Daoy (cell line): ENCODE measurements at regions not wholly inside any gene's neighbourhood (a gene's known extent, or its start where the extent isn't known, plus 50 kb on each side); places are given as distances from the start of the nearest gene placed in this dataset.

Experiments used
- DNase-seq: peaks from one replicate; pipeline ENCODE4 v3.0.0-alpha.2; 2015; ENCODE audit warnings: low read depth

GRCh38 chr11:134556186-134556585, 144.1 kb upstream of the B3GAT1 start:
- no peak for DNase-seq

DNA sequence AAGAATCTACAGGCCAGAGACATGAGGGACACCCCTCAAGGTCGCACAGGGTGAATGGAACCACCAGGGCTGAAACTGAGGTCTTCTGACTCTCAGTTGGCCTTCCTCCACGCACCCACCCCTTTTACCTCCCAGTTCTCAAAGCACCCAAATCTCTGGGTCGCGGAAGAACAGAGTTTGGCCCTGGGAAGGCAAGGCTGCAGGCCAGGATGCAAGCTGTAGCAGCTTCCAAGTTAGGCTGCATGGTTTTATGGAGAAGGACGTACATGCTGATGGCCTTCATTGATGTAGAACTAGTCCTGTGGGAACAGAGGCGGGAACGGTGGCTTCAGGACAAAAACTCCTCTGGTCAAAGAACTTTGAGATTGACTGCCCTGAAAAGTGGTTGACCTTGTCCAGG, 143.5 kb upstream of the B3GAT1 start:
- no peak for DNase-seq

- DNase-seq = no peak
Measured at GRCh38 chr11:134554861-134555260, 142.8 kb upstream of the B3GAT1 start.

- DNase-seq = no peak
Measured at GRCh38 chr11:134554106-134554505, 142.1 kb upstream of the B3GAT1 start.

GRCh38 chr11:134552749-134553148, 140.7 kb upstream of the B3GAT1 start:
- no peak for DNase-seq

- DNase-seq = no peak
Measured at GRCh38 chr11:134545521-134545920, 133.5 kb upstream of the B3GAT1 start.

GRCh38 chr11:134544095-134544815, 132.2 kb upstream of the B3GAT1 start:
- peak; percentile 41 for DNase-seq

DNA sequence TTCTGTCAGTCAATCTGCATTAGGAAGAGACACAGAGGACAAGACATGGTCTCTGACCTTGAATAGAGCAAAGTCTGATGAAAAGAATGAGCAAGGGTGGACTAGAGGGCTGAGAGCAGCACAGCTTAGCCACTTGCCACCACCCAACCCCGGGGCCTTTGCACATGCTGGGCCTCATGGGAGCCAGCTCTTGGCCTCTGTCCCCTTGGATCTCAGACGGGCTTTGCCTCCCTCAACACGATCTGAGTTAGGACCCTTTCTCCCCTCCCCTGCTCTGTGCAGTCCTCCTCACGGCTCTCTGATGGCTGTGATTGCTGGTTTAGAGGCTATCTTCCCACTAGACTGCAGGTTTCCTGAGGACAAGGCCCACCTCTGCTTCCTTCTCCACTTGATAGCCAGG, 131.6 kb upstream of the B3GAT1 start:
- DNase-seq = no peak

GRCh38 chr11:134543241-134543640, 131.2 kb upstream of the B3GAT1 start:
- DNase-seq = no peak

GRCh38 chr11:134542401-134543165, 130.5 kb upstream of the B3GAT1 start:
- no peak for DNase-seq

DNA sequence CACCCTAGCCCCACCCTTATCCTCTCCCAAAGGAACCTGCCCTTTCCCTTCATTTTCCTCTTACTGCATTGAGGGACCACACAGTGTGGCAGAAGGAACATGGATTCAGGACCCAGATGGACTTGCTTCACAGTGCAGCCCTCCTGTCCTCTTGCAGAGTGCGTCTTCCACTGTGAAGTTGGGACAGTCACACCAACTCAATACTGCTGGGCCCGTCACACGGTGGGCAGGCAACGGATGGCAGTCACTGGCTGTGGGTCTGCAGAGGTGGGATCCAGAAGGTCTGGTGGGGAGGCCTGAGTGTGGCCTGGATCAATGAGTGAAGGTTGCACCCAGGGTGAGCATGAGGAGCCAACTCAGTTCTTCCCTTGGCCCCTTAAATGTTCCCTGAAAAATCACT, 129.9 kb upstream of the B3GAT1 start:
- no peak for DNase-seq

DNA sequence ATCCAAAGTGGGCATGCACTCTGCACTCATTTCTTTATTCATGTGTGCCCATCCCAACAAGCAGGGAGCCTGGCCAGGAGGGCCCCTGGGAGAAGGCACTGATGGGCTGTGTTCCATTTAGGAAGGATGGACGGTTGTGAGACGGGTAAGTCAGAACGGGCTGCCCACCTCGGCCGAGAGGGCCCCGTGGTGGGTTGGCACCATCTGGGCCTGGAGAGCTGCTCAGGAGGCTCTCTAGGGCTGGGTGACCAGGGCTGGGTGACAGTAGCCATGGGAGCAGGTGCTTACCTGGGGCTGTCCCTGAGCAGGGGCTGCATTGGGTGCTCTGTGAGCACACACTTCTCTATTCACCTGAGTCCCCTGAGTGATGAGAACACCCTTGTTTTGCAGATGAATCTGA, 129.3 kb upstream of the B3GAT1 start:
- no peak for DNase-seq

- DNase-seq = no peak
Measured at GRCh38 chr11:134539285-134539684, 127.2 kb upstream of the B3GAT1 start.

DNA sequence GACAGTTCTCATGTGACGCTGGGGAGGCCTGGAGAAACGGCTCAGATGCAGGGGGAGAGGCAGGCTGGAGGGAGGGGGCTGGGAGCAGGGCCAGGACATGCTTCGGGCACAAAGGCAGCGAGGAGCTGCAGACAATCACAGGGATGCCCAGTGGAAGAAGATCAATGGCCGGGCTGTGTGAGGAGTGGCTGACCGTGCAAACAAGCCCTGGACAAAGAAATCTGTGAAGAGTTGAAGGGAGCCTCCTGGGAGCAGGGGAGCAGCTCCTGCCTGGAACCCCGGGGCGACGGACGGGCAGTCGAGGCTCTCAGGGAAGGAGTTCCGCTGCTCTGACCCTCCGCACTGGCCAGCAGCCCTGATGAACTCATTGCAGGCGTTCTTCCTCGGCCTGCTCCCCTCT, 126.7 kb upstream of the B3GAT1 start:
- DNase-seq = no peak

DNA sequence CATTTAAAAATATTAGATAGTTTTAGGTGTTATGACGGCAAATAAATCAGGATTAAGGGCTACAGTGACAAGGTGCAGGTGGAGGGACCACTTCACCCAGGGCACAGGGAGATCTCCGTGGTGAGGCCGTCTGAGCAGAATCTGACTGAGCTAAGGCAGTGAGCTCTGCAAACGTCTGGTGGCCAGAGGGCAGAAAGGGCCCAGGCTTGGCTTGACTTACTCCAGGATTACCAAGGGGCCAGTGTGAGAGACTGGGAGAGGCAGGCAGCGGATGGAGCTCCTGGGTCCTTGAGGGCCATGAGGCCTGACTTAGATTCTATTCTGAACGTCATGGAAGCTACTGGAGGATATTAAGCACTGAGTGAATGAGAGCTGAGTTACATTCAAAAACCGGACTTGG, 125.9 kb upstream of the B3GAT1 start:
- no peak for DNase-seq

- no peak for DNase-seq
Measured at GRCh38 chr11:134537296-134537695, 125.3 kb upstream of the B3GAT1 start.

GRCh38 chr11:134536677-134537076, 124.6 kb upstream of the B3GAT1 start:
- DNase-seq = no peak

- DNase-seq = no peak
Measured at GRCh38 chr11:134536219-134536618, 124.2 kb upstream of the B3GAT1 start.

DNA sequence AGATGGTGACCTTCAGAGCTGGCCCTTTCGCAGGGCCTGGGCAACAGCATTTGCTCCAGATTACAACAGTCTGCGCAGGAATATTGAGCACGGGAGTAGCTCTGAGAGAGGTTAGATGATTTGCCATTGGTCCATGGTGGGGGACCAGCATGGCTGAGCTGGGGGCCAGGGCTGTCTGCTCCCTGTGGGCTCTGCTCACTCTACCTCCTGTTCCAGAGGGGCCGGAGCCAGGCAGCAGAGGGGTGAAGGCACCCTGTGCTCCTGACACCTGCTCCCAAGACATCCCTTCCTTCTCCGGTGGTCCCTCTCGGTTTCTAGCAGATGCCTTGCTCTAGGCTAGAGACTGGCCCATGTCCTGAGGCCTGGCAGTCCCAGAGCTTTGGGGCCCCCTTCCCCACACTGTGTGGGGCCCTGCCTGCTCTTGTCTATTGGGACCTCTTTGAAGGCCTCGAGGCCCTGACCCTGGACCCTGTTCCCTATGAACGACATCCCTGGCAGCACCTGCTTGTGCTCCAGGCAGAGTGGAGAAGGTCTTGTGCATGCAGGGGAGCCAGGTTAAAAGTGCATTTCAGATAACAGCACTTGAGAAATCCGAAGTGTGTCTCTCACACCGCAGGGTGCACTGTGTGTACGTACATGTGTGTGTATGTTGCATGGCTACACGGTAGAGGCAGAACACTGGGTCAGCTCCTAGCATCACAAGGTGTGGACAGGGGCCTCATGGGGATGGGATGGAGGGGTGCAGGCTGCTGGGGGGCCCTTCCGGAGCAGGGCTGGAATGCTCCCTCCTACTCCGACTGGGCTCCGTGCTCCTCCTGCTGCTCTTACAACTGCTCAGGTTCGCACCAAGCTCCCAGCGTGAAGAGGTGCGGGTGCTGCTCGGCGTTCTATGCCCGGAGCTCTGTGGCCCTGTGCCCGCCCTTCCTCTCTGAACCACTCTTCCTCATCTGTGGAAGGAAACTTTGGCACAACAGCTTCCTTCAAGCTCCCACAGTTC, 123.3 kb upstream of the B3GAT1 start:
- DNase-seq = no peak

DNA sequence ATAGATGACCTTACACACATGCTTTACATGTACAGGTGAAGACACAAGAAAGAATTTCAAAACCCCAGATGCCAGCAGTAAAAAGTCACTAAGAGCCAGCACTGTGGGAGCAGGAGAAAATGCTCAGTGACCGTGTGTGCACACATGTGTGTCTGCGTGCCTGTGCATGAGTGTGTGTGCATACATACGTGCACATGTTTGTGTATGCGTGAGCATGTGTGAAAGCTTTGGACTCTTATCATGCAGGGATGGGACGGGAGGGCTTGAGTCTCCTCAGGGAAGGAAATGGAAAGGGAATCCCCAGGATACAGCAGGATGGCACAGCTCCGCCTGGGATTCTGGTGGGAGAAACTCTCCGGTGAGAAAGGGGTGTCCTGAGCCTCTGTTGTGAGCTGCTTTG, 121.5 kb upstream of the B3GAT1 start:
- no peak for DNase-seq

- DNase-seq = no peak
Measured at GRCh38 chr11:134532921-134533421, 120.9 kb upstream of the B3GAT1 start.
